Heart left ventricle (tissue), 13 donors: ENCODE measurements at regions not wholly inside any gene's neighbourhood (a gene's known extent, or its start where the extent isn't known, plus 50 kb on each side); places are given as distances from the start of the nearest gene placed in this dataset.

ENCODE experiments used
- POLR2A ChIP-seq, 2 donors: fragments of 450-650 bp; IDR thresholded peaks; one replicate each; pipeline ENCODE4 v1.6.1; 2017; ENCODE audit warnings: antibody characterized with exemption in 2 of 2, mild to moderate bottlenecking in 2 of 2, moderate library complexity in 2 of 2
- TF ChIP-seq, protein P1 (sequence below), 12 donors: fragments of 200-600 bp; sonication (generic) in 4 of 12; IDR thresholded peaks; one replicate each; pipeline versions ENCODE4 v1.5.0 to v1.8.0; 2018 to 2022; ENCODE audit warnings: antibody characterized with exemption in 12 of 12, mild to moderate bottlenecking in 5 of 12
- donor health status: ischemic (EF 13 %, LVEDD 7.1; RV severe dilation, severe dysfunction).
- donor health status: DM: no; HTN: yes; CAD: no.
- donor health status: DM: no; HTN: no; CAD: no.
- donor health status: ischemic (EF 25% LVEDD 6.9; RV normal size, moderate dysfunction).
- donor health status: ischemic (EF 25% LVEDD 5.7; RV mildly dilated, moderate dysfunction).
- donor health status: ischemic (EF 35%, LVEDD 5.7; RV mildly dilated, moderate dysfunction).
- donor health status: nonischemic (EF 11% LVEDD 7.7; RV severe dilation, severe dysfunction).
- donor health status: DM: yes; HTN: yes; CAD: no.
- donor health status: PGD.
- donor health status: ischemic (EF 29% LVEDD 5.4; RV normal size, mild dysfunction).
- donor health status: nonischemic (EF 23%, LVEDD 6.1; RV moderate dilation, normal function).

DNA sequence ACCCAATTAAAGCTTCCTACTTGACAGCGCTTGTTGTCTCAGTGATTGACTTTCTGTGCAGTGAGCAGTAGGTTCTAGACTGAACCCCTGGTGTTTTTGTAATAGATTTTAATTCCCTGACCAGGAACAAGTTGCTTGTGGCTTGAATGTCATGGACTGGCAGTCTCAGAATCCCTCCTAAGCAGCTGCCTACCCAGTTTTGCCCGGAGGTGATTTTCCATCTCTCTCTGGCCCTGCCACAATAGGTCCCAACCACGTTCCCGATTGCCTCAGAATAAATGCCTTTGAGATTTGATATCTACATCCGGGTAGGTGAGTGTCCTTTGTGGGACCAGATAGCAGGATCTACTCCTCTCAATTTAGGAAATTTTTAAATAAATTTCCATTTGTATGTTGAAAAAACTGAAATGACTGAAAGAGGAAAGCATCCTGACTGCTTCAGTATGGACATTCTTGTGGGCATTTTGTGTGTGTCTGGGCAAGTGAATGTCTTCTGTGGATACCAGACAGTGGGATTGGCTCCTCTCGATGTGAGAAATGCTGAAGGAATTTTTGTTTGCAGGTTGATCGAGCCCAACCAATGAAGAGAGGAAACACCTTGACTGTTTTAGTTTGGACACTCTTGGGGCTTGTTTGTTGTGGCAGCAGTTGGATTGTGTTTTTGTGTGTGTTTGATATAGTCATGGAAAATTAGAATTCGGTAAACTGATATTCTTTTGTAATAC is 1607.4 kb downstream of the C4orf33 start:
- TF ChIP-seq POLR2A (IDR thresholded peaks at IDR 0.05): no peak
- TF ChIP-seq, protein P1, sequence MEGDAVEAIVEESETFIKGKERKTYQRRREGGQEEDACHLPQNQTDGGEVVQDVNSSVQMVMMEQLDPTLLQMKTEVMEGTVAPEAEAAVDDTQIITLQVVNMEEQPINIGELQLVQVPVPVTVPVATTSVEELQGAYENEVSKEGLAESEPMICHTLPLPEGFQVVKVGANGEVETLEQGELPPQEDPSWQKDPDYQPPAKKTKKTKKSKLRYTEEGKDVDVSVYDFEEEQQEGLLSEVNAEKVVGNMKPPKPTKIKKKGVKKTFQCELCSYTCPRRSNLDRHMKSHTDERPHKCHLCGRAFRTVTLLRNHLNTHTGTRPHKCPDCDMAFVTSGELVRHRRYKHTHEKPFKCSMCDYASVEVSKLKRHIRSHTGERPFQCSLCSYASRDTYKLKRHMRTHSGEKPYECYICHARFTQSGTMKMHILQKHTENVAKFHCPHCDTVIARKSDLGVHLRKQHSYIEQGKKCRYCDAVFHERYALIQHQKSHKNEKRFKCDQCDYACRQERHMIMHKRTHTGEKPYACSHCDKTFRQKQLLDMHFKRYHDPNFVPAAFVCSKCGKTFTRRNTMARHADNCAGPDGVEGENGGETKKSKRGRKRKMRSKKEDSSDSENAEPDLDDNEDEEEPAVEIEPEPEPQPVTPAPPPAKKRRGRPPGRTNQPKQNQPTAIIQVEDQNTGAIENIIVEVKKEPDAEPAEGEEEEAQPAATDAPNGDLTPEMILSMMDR (IDR thresholded peaks at IDR 0.05): no peak
